H1 (cell line): ENCODE measurements at regions not wholly inside any gene's neighbourhood (a gene's known extent, or its start where the extent isn't known, plus 50 kb on each side); places are given as distances from the start of the nearest gene placed in this dataset.

ENCODE experiments used
- CTCF ChIA-PET: fragments of 300-600 bp; sonication (Branson Sonifier 250); formaldehyde crosslinking; loops from one replicate; lab custom pipeline; 2021; ENCODE audit not compliant: partially characterized antibody; lab: Charles Lee
- POLR2A ChIA-PET: fragments of 300-600 bp; sonication (Branson Sonifier 250); formaldehyde crosslinking; loops from one replicate; lab custom pipeline; 2021; ENCODE audit warnings: inconsistent platforms; ENCODE audit not compliant: partially characterized antibody; lab: Charles Lee
- DNase-seq, 2 experiments: peaks; one replicate each; pipeline versions ENCODE4 v3.0.0 to v3.0.0-alpha.2; 2010 to 2022; ENCODE audit warnings: low spot score in 2 of 2, low read depth in 1 of 2, mixed read lengths in 1 of 2
- FAIRE-seq: peaks from 2 replicates; lab custom pipeline; 2011; peaks lifted over from hg19 to GRCh38; lab: Jason Lieb, UNC
- H2AFZ ChIP-seq: 2 replicates; pipeline ENCODE4 v1.8.1; 2012; ENCODE audit warnings: low read length, inconsistent platforms
- H2AK5ac ChIP-seq: 2 replicates; pipeline ENCODE4 v1.6.1; 2013; ENCODE audit warnings: low read depth, low read length
- H2BK120ac ChIP-seq: replicated peaks from 2 replicates; pipeline ENCODE3; 2013; ENCODE audit warnings: low read depth, low read length, inconsistent platforms
- H2BK12ac ChIP-seq: 2 replicates; pipeline ENCODE4 v1.6.1; 2013; ENCODE audit warnings: low read depth, low read length
- H2BK15ac ChIP-seq: 2 replicates; pipeline ENCODE4 v1.6.1; 2013; ENCODE audit warnings: low read length
- H2BK20ac ChIP-seq: 2 replicates; pipeline ENCODE4 v1.6.1; 2013; ENCODE audit warnings: low read length
- H2BK5ac ChIP-seq: 2 replicates; pipeline ENCODE4 v1.6.1; 2013; ENCODE audit warnings: low read depth, low read length
- H3K14ac ChIP-seq: 2 replicates; pipeline ENCODE4 v1.6.1; 2013; ENCODE audit warnings: inconsistent platforms; ENCODE audit not compliant: insufficient read length
- H3K18ac ChIP-seq: 2 replicates; pipeline ENCODE4 v1.6.1; 2013; ENCODE audit warnings: low read length; ENCODE audit errors: extremely low read depth
- H3K23ac ChIP-seq: 2 replicates; pipeline ENCODE4 v1.6.1; 2013; ENCODE audit warnings: inconsistent platforms; ENCODE audit not compliant: insufficient read length
- H3K23me2 ChIP-seq: 2 replicates; pipeline ENCODE4 v1.6.1; 2013; ENCODE audit warnings: low read depth, low read length
- H3K27ac ChIP-seq: 2 replicates; pipeline ENCODE4 v1.6.1; 2011; ENCODE audit warnings: low read depth, low read length, inconsistent platforms
- H3K27me3 ChIP-seq, 4 experiments: replicated peaks in 1 of 4; 1 replicate in 1 of 4; 2 replicates in 3 of 4; pipeline versions ENCODE4 v1.6.1 to v1.8.1; 2011 to 2013; ENCODE audit warnings: low read length in 3 of 4, mild to moderate bottlenecking in 3 of 4, inconsistent platforms in 2 of 4, mixed read lengths in 2 of 4, moderate library complexity in 1 of 4; ENCODE audit not compliant: control insufficient read depth in 3 of 4, insufficient read depth in 3 of 4; ENCODE audit errors: extremely low read depth in 1 of 4
- H3K36me3 ChIP-seq, 4 experiments: 2 replicates each; pipeline versions ENCODE4 v1.6.1 to v1.8.1; 2011 to 2013; ENCODE audit warnings: mild to moderate bottlenecking in 4 of 4, low read length in 3 of 4, moderate library complexity in 2 of 4, control low read depth in 1 of 4, inconsistent platforms in 1 of 4; ENCODE audit not compliant: insufficient read depth in 4 of 4, control insufficient read depth in 2 of 4
- H3K4ac ChIP-seq: replicated peaks from 2 replicates; pipeline ENCODE3; 2013; ENCODE audit warnings: low read length, low read depth, mixed read lengths, inconsistent platforms; ENCODE audit not compliant: insufficient read length
- H3K4me1 ChIP-seq, 4 experiments: replicated peaks in 1 of 4; 1 replicate in 1 of 4; 2 replicates in 3 of 4; pipeline versions ENCODE4 v1.6.1 to v1.8.1; 2011 to 2013; ENCODE audit warnings: low read length in 3 of 4, inconsistent platforms in 2 of 4, mixed read lengths in 1 of 4; ENCODE audit not compliant: insufficient read depth in 4 of 4, control insufficient read depth in 3 of 4
- H3K4me2 ChIP-seq, 2 experiments: 2 replicates each; pipeline versions ENCODE4 v1.6.1 to v1.8.1; 2011 to 2013; ENCODE audit warnings: low read depth in 2 of 2, low read length in 2 of 2, control low read depth in 1 of 2, inconsistent platforms in 1 of 2, mild to moderate bottlenecking in 1 of 2; ENCODE audit not compliant: insufficient read depth in 1 of 2
- H3K4me3 ChIP-seq, 4 experiments: fragments of 200-600, 300-600 bp in 1 of 4; sonication (generic), shearing (Covaris generic), sonication (Bioruptor Twin) in 1 of 4; 2 replicates each; pipeline versions ENCODE4 v1.5.1 to v1.8.1; 2011 to 2016; ENCODE audit warnings: low read length in 4 of 4, low read depth in 3 of 4, control low read depth in 2 of 4, inconsistent platforms in 2 of 4, mild to moderate bottlenecking in 2 of 4, mixed read lengths in 1 of 4, moderate library complexity in 1 of 4; ENCODE audit not compliant: insufficient read depth in 2 of 4; ENCODE audit errors: extremely low read depth in 1 of 4
- H3K56ac ChIP-seq: replicated peaks from 2 replicates; pipeline ENCODE3; 2013; ENCODE audit warnings: low read depth, mild to moderate bottlenecking, mixed read lengths, low read length, inconsistent platforms; ENCODE audit not compliant: insufficient read length
- H3K79me1 ChIP-seq: 2 replicates; pipeline ENCODE4 v1.6.1; 2013; ENCODE audit warnings: low read depth, low read length, control low read depth
- H3K79me2 ChIP-seq, 2 experiments: 2 replicates each; pipeline versions ENCODE4 v1.6.1 to v1.8.1; 2012 to 2013; ENCODE audit warnings: low read length in 2 of 2, mild to moderate bottlenecking in 2 of 2, inconsistent platforms in 1 of 2; ENCODE audit not compliant: insufficient read depth in 2 of 2, control insufficient read depth in 1 of 2
- H3K9ac ChIP-seq, 4 experiments: replicated peaks in 1 of 4; 1 replicate in 1 of 4; 2 replicates in 3 of 4; pipeline versions ENCODE4 v1.6.1 to v1.8.1; 2011 to 2013; ENCODE audit warnings: low read depth in 3 of 4, low read length in 3 of 4, control low read depth in 2 of 4, mild to moderate bottlenecking in 2 of 4, moderate library complexity in 2 of 4, inconsistent platforms in 1 of 4; ENCODE audit errors: extremely low read depth in 1 of 4
- H3K9me3 ChIP-seq, 2 experiments: 2 replicates each; pipeline versions ENCODE4 v1.6.1 to v1.8.1; 2012 to 2013; ENCODE audit warnings: mild to moderate bottlenecking in 2 of 2, moderate library complexity in 2 of 2, control low read depth in 1 of 2, inconsistent platforms in 1 of 2, low read depth in 1 of 2, low read length in 1 of 2, mixed read lengths in 1 of 2; ENCODE audit not compliant: insufficient read depth in 2 of 2
- H4K20me1 ChIP-seq, 2 experiments: replicated peaks in 1 of 2; 2 replicates each; pipeline versions ENCODE3 to v1.8.1; 2011 to 2013; ENCODE audit warnings: inconsistent platforms in 2 of 2, low read length in 2 of 2, mild to moderate bottlenecking in 1 of 2; ENCODE audit not compliant: insufficient read depth in 2 of 2, control insufficient read depth in 1 of 2
- H4K5ac ChIP-seq: 2 replicates; pipeline ENCODE4 v1.6.1; 2013; ENCODE audit warnings: low read length, low read depth, mixed read lengths, inconsistent platforms; ENCODE audit not compliant: insufficient read length
- H4K8ac ChIP-seq: 2 replicates; pipeline ENCODE4 v1.8.0; 2013; ENCODE audit warnings: mild to moderate bottlenecking, moderate library complexity, low read length, inconsistent platforms; ENCODE audit not compliant: insufficient read depth; ENCODE audit errors: extremely low read depth
- H4K91ac ChIP-seq: replicated peaks from 2 replicates; pipeline ENCODE3; 2013; ENCODE audit warnings: low read length, mixed read lengths, inconsistent platforms; ENCODE audit not compliant: insufficient read length
- NANOG ChIP-seq: IDR thresholded peaks from 2 replicates; pipeline ENCODE4 v1.6.1; 2011; ENCODE audit warnings: low read length, low read depth, mild to moderate bottlenecking, inconsistent platforms; ENCODE audit not compliant: insufficient read depth, poor library complexity, severe bottlenecking
- WGBS, 2 experiments: shearing (Covaris generic) in 1 of 2; methylation state at CpG; one replicate each; pipeline versions ENCODE4 v1.1.6 to v1.1.7; 2013 to 2015; ENCODE audit warnings: low lambda C conversion rate in 2 of 2, mixed read lengths in 2 of 2, inconsistent platforms in 1 of 2, low coverage in 1 of 2, missing lambda C conversion rate in 1 of 2; ENCODE audit not compliant: insufficient replicate concordance in 2 of 2, insufficient coverage in 1 of 2, insufficient read length in 1 of 2; ENCODE audit errors: extremely low coverage in 1 of 2, missing lambda C conversion rate in 1 of 2; 5-methylcytosine and 5-hydroxymethylcytosine counted together

DNA sequence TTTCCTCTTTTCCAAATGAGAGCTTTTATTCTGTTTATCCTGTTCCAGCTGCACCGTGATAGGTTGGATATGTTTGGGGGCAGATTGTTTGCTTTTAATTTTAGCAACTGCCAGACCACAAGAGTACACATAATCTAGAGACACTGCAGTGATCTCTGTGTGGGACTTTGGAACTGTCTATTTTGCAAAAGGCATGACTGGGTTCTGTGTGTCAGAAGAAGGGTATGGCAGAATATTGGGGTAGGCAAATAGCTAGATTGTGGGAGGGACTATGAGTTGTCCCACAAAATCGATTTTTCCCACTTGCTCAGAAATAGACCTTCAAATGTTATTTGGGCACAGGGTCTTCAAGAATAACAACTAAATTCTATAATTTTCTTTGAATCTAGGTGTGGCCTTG is 275.9 kb upstream of the KITLG start:
- H2BK120ac ChIP-seq = no peak overlapping the region
- TF ChIP-seq NANOG = no peak
- CTCF ChIA-PET = no interaction called here
- no peaks in the 10 kb centered on the region for H3K79me2 ChIP-seq
- H3K23ac ChIP-seq = no peak overlapping the region
- H4K91ac ChIP-seq = no peak overlapping the region
- POLR2A ChIA-PET = no interaction called here
- DNase-seq (no peak), FAIRE-seq (no peak)
- H3K4me1 ChIP-seq = no peaks in the 10 kb centered on the region
- 79% methylated on average over 2 of the region's 2 CpGs; no CpG with 5 or more reads in 1 of the 2 experiments for WGBS, 2 experiments
- H3K9ac ChIP-seq = no peak overlapping the region
- no peak overlapping the region for H3K4me2 ChIP-seq
- no peak overlapping the region for H2BK12ac ChIP-seq
- H4K8ac ChIP-seq = no peak overlapping the region
- H2BK15ac ChIP-seq = no peak overlapping the region
- H4K20me1 ChIP-seq = no peaks in the 10 kb centered on the region
- H3K56ac ChIP-seq = no peak overlapping the region
- H3K9me3 ChIP-seq = no peaks in the 10 kb centered on the region
- no peak overlapping the region for H3K27ac ChIP-seq
- H3K18ac ChIP-seq = no peak overlapping the region
- no peak overlapping the region for H3K4ac ChIP-seq
- H2BK5ac ChIP-seq = no peak overlapping the region
- no peak overlapping the region for H4K5ac ChIP-seq
- H2AFZ ChIP-seq = 0 out of 2 replicates have a peak overlapping the region, but pooled peaks have one; percentile 67
- H3K14ac ChIP-seq = no peak overlapping the region
- no peak overlapping the region for H2AK5ac ChIP-seq
- no peaks in the 10 kb centered on the region for H3K36me3 ChIP-seq
- H3K79me1 ChIP-seq = no peaks in the 10 kb centered on the region
- H3K23me2 ChIP-seq = no peaks in the 10 kb centered on the region
- H3K4me3 ChIP-seq = no peak overlapping the region
- no peak overlapping the region for H2BK20ac ChIP-seq
- H3K27me3 ChIP-seq = no peaks in the 10 kb centered on the region
